HG03097 (cell line): ENCODE measurements at regions not wholly inside any gene's neighbourhood (a gene's known extent, or its start where the extent isn't known, plus 50 kb on each side); places are given as distances from the start of the nearest gene placed in this dataset.

ENCODE experiments used
- ATAC-seq: cut with Tn5 transposase; IDR thresholded peaks from one replicate; pipeline ENCODE4 v1.9.1; 2021; ENCODE audit not compliant: unreplicated experiment, low FRiP score

DNA sequence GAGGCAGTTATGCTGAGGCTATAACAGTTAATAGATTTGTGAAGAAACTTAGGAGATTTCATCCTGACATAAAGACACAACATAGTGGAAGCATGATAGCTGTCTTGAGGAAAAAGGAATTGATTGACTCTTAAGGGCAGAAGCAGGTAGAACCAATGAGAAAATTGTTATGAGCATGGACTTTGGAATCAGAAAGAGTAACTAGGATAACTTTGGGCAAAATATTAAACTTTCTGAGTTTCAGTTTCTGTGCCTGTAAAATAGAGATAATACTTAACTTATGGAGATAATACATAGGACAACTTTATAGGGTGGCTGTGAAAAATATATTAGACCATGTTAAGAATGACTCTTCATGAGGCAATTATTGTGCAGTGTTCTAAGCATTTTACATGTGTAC, 696.5 kb downstream of the CDH11 start:
- no peak for ATAC-seq

DNA sequence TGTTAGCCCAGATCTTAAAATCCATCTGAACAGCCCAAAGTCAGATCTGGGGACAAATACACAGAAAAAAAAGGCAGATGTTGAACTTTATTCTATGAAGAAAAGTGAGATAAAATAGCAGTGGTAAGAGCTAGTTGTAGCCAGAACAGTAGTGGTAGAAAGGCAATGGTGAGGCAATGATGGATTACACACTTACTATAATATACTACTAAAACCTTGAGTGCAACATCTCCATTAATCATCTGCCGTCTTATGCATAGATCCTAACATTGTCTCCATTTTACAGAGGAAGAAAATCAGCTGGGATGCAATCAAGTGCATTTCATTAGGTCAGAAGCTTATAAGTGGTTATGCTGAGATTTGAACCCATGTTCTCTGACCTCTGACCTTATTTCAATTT, 699.6 kb downstream of the CDH11 start:
- ATAC-seq: no peak

DNA sequence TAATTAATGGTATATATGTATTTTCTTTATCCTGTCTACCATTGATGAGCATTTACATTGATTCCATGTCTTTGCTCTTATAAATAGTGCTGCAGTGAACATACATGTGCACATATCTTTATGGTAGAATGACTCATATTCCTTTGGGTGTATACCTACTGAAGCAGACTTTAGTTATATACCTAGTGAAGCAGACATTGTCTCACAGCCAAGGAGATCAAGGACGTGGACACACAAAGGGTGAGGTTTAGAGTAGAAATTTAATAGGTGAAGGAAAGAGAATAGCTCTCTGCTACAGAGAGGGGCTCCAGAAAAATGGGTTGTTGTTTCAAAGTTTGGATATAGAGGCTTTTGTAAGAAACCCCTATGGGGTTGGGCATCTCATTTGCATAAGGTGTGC, 700.3 kb downstream of the CDH11 start:
- ATAC-seq: no peak

DNA sequence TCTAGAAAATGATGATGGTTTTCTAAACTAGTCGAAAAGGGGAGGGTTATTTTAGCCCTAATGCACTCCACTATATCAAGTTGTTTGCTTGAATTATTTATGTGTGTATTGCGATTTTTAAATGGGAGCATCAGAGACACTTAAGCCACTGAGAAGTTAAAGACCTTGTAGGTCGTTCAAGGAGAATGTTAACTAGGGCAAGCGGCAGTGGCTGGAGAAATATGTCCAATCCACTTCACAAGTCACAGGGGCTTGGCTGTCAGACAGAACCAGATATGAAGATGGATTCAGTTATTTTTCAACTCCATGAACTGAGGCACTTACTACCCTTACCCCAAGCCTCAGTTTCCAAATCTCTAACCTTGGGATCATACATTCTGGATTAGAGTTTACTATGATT, 702.0 kb downstream of the CDH11 start:
- ATAC-seq: no peak

DNA sequence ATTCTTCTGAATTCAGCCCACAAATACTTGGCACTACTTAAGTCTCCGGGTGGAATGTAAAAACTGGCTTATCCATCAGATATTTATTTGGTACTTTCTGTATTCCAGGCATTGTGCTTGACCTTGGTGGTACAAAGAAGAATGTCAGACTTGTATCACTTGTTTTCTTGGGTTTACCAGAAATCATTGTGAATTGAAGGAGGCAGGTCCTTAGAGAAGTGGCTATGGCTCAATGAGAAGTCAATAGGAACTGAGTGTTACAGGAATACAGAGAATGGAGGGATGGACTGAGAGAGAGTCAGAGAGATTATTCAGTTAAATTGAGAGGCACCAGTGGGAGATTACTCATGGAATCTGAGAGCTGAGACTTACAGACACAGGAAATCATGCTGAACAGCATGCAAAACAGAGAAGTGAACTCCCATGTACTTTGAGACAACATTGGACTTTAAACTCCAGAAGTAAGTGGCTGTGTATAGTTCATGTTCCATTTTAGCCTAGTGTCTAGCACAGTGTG, 704.1 kb downstream of the CDH11 start:
- no peak for ATAC-seq

DNA sequence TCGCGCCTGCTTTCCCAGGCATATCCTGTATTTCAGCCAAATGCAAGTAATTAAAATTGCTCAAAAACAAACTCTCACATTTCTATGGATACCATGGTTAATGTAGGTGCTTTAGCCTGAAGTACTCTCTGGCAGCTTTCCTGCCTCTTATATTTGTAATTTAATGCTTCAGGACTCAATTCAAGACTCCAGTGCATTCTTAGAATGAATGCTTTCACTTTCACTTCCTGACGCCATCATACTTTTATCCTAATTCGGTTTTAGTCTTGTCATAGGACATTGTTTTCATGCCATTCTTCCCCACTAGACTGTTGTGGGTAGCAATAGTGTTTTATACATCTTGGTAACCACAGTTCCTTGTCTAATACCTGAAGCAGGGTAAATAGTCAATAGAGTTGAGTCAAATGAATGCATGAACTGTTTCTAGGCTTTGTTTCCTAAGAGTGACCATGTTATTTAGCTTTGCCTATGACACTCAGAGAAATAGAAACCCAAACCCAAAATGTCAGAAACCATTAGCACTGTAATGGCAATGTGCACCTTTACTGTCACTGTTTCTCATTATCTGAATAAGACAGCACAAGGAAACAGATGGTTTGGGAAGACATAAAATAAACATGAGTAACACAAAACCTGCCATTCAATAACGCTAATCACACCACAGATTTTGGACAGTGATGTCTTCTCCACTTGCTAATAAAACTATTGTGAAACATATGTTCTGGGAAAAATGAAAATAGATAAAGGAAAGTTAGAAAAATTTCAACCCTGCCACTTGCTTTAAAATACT, 705.5 kb downstream of the CDH11 start:
- ATAC-seq: no peak

DNA sequence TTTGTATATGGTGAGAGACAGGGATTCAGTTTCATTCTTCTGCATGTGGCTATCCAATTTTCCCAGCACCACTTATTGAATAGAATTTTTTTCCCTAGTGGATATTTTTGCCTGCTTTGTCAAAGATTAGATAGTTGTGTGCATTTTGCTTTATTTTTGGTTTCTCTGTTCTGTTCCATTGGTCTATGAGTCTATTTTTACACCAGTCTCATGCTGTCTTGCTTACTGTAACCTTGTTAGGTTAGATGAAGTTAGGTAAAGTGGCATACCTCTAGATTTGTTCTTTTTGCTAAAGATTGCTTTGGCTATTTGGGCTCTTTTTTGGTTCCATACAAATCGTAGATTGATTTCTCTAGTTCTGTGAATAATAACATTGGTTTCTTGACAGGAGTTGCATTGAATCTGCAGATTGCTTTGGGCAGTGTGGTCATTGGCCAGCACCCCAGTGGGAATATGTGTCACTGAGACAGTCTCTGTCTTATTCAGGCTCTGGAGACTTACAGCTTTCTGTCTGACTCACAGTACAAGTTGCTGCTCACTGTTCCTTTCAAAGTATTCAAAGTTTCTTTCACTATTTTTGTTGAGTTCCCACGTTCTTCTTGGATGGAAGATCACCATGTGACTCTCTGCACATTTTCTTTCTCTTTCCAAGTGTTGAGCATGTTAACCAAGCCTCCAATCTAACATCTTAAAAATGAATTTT, 709.1 kb downstream of the CDH11 start:
- ATAC-seq: no peak

DNA sequence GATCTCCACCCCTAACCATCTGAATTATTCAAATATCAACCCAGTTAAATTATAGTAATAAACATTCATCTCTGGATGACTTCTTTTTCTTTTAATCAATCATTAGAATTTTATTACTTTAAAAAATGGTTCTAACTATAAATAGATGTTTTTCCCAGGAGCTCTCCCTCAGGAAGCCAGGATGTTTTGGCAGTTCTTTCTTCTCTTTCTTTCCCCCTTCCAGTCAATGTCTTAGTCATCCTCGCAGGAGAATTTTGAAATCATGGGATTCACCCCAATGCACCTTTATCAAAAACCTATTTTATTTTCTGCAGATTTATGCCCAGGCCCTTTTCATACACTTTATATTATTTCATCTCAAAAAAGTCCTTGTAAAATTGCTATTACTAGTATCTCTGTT, 711.6 kb downstream of the CDH11 start:
- no peak for ATAC-seq

DNA sequence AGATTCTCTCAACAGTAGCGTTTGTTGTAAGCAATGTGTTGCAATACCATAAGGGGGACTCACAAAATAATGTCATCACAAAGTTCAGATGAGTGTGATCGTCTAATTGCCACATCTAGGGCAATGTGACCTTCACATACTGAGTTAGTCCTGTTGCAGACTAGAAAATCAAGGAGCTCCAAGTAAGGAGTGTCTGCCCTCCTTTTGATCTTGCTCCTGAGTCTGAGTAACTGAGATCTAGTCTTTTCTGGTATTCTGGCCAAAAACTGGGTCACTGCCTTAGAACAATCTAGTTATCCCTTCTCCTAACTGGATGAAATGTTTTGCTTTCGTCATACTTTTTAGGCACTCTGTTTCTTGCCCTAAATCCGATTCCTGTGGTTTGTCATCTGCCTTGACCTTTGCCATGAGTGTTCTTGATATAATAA, 712.1 kb downstream of the CDH11 start:
- no peak for ATAC-seq

DNA sequence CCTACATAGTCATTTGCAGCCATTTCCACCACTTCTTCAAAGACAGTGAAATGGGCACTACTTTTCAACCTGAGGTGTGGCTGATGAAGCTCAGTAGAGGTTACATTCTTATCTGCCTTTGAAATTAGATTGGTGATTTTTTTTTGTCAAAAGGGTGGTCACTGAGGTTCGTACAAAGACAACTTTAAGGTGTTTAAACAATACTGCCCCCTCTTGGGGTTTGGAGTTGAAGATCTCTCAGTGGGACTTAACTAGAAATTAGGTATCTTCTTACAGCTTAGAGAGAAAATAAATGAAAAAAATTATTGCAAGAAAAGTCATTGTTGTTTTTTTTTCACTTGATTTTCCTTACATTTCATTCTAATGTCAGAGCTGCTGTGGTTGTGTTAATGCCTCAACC, 713.2 kb downstream of the CDH11 start:
- ATAC-seq: no peak

DNA sequence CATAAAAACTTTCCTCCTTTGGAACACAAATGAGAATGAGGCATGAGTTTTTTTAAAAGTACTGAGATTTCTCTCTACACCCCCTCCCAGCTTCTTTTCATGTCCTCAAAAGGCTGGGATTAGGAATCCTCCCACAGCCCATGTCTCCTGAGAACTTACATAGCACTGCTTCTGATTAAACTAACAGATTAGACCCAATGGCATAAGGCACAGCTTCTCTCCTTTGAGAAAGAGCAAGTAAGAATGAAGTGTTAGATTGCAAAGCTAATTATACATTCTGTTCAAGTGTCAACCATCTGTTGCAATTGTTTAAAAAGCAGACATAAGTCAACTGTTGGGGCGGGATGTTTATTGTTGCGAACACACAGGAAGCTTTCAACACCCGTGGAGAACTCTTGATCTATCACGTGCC, 715.1 kb downstream of the CDH11 start:
- ATAC-seq: no peak

DNA sequence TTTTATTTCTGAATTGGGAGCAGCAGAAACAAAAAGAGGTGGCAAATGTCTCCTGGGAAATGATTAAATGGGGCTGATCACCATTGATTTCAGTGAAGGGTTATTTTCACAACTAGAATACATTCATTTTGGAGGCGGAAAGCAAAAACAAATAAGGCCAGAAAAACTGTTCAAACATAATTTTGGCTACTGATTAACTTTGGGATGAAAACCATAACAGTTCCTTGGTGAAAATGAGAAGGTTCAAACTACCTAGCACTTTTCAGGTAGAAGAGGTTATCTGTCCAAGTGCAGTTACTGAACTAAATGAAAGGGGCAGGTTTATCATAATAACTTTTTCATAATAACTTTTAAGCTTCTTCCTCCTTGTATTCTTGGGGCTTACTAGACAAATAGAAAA, 718.5 kb downstream of the CDH11 start:
- ATAC-seq: no peak

DNA sequence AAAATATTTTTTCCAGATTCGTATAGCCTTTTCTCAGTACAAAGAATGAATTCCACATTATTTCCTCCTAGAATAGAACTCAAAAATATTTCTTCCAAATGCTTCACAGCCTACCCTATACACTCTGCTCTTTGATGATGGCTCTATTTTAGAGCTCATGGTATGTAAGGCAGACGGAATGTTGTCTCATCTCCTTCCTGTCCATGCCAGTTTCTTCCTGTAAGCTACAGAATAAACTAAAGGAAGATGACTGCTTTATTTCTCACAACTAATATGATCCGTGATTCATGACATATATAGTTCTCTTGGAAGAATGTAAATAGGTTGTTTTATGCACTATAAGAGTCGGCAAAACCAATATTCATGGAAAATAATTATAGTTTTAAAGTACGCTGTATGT, 723.1 kb downstream of the CDH11 start:
- ATAC-seq: no peak

DNA sequence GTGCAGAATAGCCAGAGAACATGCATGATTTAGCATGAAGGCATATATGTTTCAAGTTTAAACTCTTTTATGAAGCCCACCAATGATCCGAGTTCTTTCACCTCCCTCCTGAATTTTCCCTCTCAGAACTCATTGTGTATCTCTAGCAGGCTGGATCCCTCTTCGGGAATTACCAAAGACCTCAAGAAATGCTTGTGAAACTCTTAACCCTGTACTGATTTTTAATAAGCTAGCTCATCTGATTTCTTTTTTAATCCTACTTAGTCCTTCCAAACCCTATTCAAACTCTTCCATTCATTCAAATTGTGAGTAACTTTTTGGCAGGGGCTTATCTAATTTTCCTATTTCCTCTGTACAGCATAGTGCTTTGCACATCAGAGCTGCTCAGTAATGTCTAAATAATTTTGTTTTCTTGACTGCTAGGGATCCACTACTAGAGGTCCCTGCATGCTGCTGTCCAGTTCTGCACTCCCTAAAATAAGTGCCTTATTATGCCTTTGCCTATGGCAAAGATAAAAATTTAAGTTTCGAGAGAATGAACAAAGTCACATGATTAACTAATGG, 723.8 kb downstream of the CDH11 start:
- no peak for ATAC-seq

DNA sequence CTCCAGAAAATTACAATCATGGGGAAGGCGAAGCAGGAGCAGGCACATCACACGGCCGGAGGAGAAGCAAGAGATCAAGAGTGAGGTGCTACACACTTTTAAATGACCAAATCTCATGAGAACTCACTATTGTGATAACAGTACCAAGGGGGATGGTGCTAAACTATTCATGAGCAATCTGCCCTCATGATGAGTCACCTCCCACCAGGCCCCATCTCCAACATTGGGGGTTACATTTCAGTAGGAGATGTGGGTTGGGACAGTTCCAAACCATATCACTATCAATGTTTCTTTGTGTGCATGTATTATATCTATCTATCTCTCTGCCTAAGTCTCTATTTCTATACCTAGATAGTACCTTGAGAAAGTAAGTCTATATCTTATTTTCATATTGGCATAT, 724.8 kb downstream of the CDH11 start:
- ATAC-seq: no peak

DNA sequence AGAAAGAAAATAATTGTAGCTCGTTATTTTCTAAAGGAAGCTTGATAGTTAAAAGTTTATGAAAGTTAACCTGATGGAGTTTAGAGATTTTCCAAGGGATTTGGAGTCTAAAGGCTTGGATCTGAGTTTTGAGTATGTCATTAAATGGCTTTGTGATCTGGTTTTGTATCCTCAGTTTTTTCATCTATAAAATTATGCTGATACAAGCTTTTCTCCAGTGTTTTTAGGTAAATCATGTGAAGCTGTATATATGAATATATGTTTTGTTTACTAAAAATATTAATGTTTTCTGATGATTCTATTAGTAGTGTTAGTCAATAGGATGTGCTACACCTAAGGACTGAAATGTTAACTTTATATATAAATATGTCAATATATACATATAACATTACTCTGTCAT, 727.8 kb downstream of the CDH11 start:
- no peak for ATAC-seq

DNA sequence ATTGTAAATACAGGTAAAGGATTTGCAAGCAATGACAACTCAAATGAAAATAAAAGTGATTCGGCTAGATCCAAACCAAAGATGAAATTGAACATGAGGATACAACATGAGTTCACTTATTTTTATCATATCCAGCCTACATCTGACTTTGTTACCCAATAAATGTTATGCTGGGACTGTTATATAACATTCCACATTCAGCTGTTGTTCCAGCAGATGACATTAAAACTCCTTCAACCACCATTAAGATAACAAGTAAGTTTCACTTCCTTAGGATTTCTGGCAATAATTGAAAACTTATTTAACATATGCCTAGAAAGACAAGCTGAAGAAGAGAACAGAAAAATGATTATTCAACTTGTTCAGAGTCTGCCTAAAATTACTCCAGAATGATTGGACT, 729.4 kb downstream of the CDH11 start:
- ATAC-seq: no peak

DNA sequence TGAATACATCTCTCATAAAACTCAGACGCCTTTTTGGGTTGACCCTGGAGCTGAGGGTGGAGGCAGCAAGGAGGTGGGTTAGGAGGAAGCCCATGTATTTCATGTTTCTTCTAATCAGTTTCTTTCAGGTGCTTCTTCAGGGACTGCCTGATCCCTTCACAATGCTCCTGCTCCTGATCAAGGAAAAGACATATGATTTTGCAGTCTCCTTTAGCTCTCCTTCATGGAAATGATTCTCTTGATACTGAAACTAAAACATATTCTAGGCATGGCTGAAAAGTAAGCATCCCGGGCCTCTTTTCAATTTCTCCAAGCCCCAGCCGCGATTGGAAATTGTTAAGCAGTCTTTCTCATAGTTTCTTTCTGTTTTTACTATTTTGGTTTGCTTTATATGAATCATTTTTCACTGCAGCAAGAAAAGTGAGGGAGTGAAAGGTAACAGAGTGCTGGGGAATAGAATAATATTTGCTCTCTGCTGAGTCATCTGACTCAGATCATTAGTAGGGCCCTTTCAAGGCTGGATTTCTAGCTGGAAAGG, 730.7 kb downstream of the CDH11 start:
- no peak for ATAC-seq

DNA sequence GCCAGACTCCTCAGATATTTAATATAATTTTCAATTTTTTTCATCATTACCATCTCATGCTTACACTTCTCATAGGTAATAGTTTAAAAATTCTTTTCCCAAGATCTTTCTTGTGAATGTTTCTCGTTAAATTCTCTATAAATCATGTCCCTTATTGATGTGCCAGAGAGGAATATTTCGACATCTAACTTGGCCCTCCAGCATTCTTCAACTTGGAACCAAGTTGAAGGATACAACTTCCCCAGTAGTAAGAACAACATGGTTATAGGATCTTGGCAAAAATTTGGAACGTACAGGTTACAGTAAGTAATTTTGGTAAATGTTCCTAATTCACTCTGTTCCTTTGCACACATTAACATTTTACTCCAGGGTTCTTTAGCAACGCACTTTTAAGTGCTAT, 731.8 kb downstream of the CDH11 start:
- no peak for ATAC-seq

DNA sequence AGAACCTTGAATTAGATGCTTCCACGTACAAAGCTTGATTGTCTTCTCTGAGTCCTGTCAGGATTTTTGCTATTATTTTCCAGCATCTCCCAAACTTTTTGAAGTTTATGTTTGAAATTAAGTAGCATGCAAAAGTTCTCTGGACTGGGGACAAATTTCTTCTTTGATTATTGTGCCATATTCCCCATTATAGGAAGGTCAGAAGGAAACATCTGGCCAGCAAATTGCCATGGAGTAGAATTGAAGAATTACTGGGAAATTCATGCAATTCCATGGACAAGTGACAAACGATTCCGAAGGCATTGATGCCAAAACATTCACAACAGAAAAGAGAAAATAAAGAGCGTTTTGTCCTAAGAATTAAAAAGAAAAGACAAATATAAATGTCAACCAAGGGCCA, 737.2 kb downstream of the CDH11 start:
- no peak for ATAC-seq

DNA sequence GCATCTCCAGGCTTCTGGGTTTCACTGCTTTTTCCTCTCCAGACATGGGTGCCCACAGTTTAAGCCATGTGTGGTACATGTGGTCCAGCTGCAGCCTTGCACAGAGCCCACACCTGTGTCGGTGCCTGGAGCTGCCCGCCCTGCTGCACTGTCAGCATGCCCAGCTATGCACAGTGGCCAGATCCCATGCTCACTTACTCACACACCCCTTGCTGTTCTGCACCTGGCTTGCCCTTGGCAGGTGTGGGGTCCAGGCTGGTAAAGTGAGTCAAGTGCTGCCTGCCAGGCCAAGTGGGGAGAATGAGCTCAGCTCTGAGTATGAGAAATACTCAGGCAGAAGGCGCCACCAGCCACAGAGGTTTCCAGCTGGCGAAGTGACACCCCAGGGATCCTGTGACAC, 739.9 kb downstream of the CDH11 start:
- no peak for ATAC-seq

DNA sequence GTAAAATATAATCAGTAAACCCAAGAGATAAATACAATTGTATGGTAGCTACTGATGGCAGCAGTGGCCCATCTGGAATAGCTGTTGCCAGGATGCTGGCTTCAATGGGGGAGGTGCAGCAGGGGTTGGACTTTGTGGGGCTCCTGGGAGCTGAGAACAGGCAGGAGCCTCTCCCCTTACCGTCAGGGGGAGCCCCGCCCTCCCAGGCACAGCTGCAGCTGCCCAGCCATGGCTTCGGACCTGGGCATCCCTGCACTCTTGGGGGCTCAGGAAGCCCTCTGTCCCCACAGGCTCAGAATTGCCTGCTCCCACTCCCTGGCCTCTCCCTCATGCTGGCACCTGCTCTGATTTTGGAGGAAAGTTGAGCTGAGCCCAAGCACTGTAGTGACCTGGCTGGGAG, 741.1 kb downstream of the CDH11 start:
- no peak for ATAC-seq
